HG03342 (cell line): ENCODE measurements at regions not wholly inside any gene's neighbourhood (a gene's known extent, or its start where the extent isn't known, plus 50 kb on each side); places are given as distances from the start of the nearest gene placed in this dataset.

Experiments used
- ATAC-seq: cut with Tn5 transposase; IDR thresholded peaks from one replicate; pipeline ENCODE4 v1.9.1; 2021; ENCODE audit warnings: mild to moderate bottlenecking, moderate library complexity; ENCODE audit not compliant: unreplicated experiment

GRCh38 chr7:35399840-35400239 lies 145.9 kb upstream of the TBX20 start:
- no peak for ATAC-seq

DNA sequence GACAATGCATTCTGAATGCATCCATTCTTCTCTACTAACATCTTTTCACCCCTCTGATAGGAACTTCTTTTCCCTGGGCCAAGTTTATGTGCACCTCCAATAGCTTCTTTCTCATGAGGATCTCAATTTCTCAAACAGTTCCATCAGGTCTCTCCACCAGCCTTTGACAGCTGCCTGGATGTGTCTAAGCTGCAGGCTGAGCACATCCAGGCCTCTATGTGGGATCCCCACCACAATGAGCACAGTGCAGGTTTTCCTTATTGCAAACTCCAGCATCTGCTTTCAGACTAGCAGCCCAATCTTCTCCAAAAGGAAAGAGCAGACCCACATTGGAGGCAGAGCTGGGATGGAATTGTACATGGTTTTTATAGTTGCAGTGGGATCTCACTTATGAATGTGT lies 145.3 kb upstream of the TBX20 start:
- no peak for ATAC-seq

- ATAC-seq = no peak
Observed at GRCh38 chr7:35398518-35398917, 144.6 kb upstream of the TBX20 start.

DNA sequence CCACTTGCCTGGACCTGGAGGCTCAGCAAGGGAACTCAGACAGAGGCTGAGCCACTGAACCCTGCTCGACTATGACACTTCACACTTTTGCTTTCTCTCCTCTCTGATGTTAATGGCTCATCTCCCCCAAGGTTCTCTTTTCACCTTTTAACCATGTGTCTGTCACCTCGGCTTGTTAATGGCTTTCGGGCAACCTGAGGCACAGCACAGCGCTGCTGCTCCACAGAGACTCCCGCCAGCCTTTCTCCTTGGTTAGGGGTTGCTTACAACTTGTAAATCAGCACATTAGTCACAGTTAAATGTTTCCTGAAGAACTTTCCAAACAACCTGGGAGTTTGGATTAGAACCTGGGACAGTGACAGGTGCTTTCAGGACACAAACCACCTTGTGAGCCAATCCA lies 136.2 kb upstream of the TBX20 start:
- ATAC-seq = no peak

DNA sequence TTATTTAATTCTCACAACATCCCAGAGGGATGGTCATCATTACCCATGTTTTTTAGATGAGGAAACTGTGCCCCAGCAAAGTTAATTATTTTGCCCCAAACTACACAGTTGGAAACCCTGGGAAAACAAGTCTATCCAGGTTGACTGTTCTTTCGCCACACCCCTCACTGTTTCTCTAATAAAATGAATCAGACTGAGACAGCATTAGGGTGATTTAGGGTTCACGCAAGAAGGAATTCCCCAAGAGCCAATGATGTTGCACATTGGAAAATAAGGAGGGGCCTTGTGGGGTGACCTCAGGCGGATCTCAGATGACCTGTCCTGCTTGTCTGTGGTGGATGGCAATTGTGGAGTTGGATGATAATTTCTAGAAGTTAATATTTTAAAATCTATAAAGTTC lies 135.7 kb upstream of the TBX20 start:
- no peak for ATAC-seq

DNA sequence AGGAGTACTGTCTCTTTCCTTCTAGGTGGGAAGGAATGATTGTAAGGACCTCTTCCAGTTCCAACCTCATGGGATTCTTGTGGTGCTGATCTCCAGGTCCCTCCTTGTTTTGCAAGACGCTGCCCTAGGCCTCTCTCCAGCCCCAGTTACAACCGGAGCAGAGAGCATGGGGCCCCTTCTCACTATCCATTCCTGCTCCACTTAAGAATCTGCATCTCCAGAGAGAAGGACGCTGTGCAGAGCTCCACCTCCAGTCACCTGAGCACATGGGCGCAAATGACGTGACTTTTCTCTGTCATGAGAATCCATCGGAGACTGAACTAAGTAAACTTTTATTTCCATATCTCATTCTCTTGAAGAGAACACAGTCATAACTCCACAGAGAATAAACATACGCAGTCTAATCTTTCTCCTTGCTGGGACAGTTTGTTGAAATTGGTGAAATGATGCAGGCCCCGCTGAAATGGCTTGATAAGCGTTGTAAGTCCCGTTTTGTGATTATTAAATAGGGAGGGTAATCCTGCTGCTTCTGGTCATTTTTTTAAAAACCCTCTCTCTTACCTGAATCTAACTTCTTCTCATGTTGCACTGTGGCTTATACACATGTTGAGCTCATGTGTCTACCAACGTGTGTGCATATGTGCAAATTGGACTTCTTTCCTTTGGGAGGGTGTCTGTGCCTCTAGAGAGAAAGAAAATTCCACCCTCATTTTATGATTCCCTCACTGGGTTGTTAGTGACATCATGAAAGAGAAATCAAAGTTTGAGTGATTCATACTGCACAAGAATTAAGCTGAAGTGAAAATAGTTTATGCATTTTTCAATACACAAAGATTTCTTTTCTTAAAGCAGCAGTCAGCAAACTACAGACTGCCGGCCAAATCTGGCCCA lies 133.2 kb upstream of the TBX20 start:
- ATAC-seq = no peak

- no peak for ATAC-seq
Observed at GRCh38 chr7:35386082-35386815, 132.3 kb upstream of the TBX20 start.

DNA sequence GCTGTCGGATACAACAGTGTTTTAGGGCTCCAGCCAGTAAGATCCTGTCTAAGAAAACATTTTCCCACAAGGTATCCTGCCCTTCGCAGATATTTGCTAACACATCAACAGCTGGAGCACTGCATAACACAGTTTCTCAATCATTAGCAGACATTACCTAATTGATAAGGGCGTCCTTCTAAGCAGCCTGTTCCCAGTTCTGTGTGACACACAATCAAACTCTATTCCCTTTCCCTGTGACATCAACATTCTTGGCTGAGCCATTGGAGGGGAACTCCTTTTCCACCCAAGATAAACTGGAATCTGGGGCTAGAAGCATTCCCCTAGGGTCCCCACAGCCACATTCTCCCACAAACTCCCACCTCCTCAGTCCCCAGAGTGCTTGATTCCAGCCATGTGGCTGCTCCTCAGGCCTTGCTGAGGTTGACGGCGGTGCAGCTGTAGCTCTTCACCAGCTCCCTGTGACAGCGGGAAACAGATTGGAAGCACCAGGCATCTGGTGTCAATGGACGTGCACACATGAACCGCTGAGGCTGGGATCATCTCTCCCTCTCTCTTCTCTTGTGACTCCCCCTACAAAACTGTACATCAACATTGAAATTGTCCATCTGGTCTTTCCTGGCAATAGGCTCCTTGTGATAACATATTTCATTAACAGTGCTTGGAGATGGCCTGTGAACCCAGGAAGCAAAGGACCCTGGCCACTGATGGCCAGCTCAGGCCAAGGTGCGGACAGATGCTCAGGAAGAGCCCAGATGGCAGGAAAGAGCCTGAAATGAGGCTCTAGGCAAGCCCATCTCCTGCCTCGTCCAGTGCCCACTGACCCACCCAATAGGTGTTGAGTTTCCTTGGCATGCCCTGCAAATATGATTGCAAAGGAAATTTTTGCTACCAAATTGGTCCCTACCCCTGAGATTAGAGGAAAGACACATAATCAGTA lies 131.1 kb upstream of the TBX20 start:
- no peak for ATAC-seq

DNA sequence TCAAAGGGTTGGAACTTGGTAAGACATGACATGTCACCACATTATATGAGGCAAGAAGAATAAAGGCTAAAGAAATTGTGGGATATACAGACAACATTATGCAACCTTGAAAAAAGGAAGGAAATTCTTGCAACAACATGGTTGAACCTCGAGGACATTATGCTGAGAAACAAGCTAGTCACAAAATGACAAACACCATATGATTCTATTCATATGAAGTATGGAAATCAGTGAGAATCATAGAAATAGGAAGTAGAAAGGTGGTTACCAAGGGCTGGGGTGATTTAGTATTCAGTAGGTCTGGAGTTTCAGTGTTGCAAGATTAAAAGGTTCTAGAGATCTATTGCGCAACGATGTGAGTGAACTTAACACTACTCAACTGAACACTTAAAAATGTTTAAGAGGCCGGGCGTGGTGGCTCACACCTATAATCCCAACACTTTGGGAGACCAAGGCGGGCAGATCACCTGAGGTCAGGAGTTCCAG lies 126.9 kb upstream of the TBX20 start:
- no peak for ATAC-seq

DNA sequence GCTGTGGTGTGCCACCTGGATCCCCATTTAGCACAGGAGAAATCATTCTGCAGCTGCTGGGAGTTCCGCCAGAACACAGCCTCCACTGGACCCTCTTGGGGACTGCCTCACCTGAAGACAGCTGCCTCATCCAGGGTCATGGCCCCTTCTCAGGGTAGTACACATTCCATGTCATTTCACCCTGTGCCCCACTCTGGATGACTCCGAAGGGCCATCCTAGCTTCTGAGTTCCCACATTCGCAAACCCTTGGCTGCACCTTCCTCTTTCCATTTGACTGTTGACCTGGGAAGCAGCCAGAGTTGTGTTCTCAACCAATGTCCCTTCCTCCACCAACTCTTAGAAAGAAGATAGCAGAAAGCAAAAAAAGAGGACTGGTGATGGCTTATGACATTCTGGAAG lies 125.6 kb upstream of the TBX20 start:
- ATAC-seq = no peak

DNA sequence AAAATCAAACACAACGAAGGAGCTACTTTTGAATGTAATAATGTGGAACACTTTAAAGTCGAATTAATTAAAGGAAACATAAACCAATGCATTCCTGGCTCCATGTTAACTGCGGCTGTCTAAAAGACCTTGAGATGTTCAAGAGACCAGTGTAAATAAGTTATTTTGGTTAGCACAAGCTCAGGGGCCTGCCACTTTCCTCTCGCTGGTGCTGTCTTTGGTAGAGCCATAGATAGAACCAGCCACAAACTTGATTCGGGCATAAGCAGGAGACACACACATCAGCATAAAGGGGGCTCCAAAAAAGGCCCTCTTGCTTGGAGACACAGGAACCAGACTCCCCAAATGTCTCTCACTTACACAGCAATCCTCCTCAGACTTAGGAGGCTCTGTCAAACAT lies 121.6 kb upstream of the TBX20 start:
- ATAC-seq = no peak

DNA sequence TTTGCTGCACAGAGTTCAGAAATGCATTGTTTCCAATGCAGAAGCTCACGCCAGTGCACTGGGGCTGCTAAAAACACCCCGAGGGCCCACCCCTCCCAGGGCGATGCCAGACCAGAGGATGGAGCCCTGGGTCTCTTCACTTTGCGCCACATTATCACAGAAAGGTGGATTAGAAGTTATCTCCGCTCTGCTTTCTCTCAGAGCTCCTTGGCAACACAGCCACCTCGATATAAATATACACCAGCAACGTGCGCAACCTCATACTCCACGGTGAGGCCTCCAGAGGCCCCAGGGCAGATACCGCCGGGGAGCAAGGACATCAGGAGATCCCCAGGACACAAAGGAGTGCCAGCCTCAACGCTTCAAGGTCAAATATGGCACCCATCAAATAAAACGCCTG lies 121.0 kb upstream of the TBX20 start:
- no peak for ATAC-seq

DNA sequence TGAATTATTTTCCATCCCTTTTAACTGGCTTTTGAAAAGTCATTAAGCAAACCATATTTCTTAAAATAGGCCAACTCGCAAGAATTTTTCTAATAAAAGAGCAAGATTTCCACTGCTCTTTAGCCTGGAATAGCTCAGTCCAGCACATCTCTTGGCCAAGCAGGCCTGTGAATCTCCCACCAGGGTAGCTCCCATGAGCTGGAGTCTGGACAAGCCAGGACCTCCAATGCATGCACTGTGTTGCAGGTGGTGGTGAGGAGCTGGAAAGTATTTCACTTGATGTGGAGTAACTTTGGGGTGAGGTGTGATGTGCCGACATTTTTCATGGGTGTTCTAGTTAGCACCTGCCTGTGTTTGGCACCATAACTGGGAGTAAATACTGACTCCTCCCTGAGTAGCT lies 117.3 kb upstream of the TBX20 start:
- no peak for ATAC-seq

GRCh38 chr7:35370687-35371086 lies 116.8 kb upstream of the TBX20 start:
- ATAC-seq = no peak

GRCh38 chr7:35366167-35367155 lies 112.6 kb upstream of the TBX20 start:
- no peak for ATAC-seq

DNA sequence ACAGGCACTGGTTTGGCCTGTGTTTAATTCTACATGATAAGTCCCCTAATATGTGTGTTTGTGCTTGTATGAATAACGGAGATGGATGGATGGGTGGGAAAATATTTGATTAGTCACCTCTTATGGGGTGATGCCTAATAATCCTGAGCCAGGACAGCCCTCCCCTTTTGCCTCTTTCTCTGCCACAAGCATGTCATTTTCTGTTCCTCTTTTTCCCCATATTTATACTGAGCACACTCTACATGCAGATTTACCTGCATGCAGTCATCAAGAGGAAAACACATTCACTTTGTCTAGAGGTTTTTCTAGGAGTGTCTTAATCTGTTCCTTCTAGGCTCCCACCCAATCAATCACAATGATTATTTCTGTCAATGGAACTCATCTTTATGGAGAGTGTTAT lies 111.6 kb upstream of the TBX20 start:
- ATAC-seq = no peak

- no peak for ATAC-seq
Observed at GRCh38 chr7:35362341-35362740, 108.4 kb upstream of the TBX20 start.

- no peak for ATAC-seq
Observed at GRCh38 chr7:35359423-35359822, 105.5 kb upstream of the TBX20 start.

DNA sequence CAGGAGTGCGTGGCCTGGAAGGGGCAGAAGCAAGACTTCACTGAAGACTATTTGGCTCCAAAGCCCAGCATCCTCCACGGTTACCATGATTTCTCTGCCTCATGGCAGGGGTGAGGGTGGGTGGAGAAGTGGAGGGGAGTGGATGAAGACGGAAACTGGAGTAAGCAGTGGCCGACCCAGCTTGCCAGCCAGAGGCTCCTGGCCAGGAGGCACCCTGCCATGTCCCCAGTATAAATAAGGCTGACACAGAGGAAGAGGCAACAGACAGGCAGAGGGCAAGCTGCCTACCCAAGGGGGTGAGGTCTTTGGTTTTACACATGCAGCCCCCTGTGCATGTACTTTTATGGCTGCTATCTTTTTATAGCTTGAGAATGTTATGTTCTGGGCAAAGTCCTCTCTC lies 102.6 kb upstream of the TBX20 start:
- no peak for ATAC-seq

DNA sequence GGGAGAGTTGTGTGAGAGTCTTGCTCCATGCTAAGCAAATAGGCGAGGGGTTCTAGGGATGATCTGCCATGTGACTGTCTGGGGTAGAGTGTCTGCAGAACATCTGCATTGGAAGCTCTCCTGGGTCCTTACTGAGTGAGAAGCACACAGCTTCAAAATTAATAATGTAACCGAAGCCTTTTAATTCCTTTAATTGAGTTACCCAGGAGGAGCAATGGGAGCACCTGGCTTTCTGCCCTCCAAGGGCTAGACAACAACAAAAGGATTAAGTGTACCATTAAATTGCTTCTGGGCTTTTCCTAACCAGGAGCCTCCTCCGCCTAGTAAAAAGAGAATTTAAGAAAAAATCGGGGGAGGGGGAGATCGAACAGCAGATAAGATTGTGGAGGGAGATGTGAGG lies 102.0 kb upstream of the TBX20 start:
- no peak for ATAC-seq
